Right atrium auricular region (tissue), 2 donors: ENCODE measurements at regions not wholly inside any gene's neighbourhood (a gene's known extent, or its start where the extent isn't known, plus 50 kb on each side); places are given as distances from the start of the nearest gene placed in this dataset.
"Not testable (repeated sequence)": the region's sequence is repeated elsewhere in the genome, so short reads cannot be mapped to it uniquely, and the experiment has no call there.

Experiments
- DNase-seq: peaks from one replicate; pipeline ENCODE4 v3.0.0-alpha.2; 2019; ENCODE audit warnings: low spot score
- H3K27ac ChIP-seq, 2 donors: fragments of 200-600 bp; sonication (generic); 1 replicate in 1 of 2; 2 replicates in 1 of 2; pipeline ENCODE4 v1.5.1; 2016 to 2019
- H3K27me3 ChIP-seq, 2 donors: fragments of 200-600 bp; sonication (generic); one replicate each; pipeline versions ENCODE4 v1.5.1 to v1.6.0; 2017 to 2019
- H3K36me3 ChIP-seq: fragments of 200-600 bp; sonication (generic); one replicate; pipeline ENCODE4 v1.5.1; 2016
- H3K4me1 ChIP-seq, 2 donors: fragments of 200-600 bp; sonication (generic); one replicate each; pipeline versions ENCODE4 v1.5.1 to v1.6.0; 2017 to 2019
- H3K4me3 ChIP-seq, 2 donors: fragments of 200-600 bp; sonication (generic); 1 replicate in 1 of 2; 2 replicates in 1 of 2; pipeline ENCODE4 v1.5.1; 2017 to 2019; ENCODE audit warnings: mild to moderate bottlenecking in 1 of 2, moderate library complexity in 1 of 2
- H3K9me3 ChIP-seq, 2 donors: fragments of 200-600 bp; sonication (generic); one replicate each; pipeline ENCODE4 v1.5.1; 2019
- TF ChIP-seq, protein P1 (sequence below), 2 donors: fragments of 200-600 bp; sonication (generic); IDR thresholded peaks; one replicate each; pipeline ENCODE4 v1.5.1; 2019; ENCODE audit warnings: antibody characterized with exemption in 2 of 2

DNA sequence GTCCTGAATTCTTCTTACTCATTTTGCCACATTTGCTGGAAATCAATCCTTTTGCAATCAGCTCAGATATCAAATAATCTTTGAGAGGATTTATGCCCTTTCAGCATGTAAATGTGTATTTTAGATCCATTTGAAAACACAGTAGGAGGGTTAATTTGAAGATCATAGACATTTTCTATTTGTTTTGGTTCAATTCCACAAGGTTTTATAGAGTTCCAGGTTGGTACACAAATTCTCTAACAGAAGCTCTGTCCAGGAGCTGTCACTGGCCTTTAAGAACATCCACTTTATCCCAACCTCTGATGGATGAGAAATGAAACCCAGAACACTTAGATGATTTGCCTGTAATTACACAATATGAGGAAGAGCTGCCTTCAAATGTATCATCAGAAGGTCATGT lies 157.3 kb upstream of the CHAC2 start:
- Histone ChIP-seq H3K27ac (no peak overlapping the region), H3K4me3 (no peak overlapping the region), H3K9me3 (no peaks in the 10 kb centered on the region), H3K27me3 (no peaks in the 10 kb centered on the region), H3K4me1 (no peaks in the 10 kb centered on the region), H3K36me3 (no peaks in the 10 kb centered on the region)
- TF ChIP-seq, protein P1, sequence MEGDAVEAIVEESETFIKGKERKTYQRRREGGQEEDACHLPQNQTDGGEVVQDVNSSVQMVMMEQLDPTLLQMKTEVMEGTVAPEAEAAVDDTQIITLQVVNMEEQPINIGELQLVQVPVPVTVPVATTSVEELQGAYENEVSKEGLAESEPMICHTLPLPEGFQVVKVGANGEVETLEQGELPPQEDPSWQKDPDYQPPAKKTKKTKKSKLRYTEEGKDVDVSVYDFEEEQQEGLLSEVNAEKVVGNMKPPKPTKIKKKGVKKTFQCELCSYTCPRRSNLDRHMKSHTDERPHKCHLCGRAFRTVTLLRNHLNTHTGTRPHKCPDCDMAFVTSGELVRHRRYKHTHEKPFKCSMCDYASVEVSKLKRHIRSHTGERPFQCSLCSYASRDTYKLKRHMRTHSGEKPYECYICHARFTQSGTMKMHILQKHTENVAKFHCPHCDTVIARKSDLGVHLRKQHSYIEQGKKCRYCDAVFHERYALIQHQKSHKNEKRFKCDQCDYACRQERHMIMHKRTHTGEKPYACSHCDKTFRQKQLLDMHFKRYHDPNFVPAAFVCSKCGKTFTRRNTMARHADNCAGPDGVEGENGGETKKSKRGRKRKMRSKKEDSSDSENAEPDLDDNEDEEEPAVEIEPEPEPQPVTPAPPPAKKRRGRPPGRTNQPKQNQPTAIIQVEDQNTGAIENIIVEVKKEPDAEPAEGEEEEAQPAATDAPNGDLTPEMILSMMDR (IDR thresholded peaks at IDR 0.05) = no peak
- no peak for DNase-seq

GRCh38 chr2:53609551-53609950 lies 158.1 kb upstream of the CHAC2 start:
- no peaks in the 10 kb centered on the region for H3K4me1 ChIP-seq
- H3K27me3 ChIP-seq = no peaks in the 10 kb centered on the region
- DNase-seq = no peak
- H3K9me3 ChIP-seq = no peaks in the 10 kb centered on the region
- TF ChIP-seq, protein P1 (IDR thresholded peaks at IDR 0.05) = no peak
- H3K27ac ChIP-seq = no peak overlapping the region
- H3K36me3 ChIP-seq = no peaks in the 10 kb centered on the region
- H3K4me3 ChIP-seq = no peak overlapping the region

DNA sequence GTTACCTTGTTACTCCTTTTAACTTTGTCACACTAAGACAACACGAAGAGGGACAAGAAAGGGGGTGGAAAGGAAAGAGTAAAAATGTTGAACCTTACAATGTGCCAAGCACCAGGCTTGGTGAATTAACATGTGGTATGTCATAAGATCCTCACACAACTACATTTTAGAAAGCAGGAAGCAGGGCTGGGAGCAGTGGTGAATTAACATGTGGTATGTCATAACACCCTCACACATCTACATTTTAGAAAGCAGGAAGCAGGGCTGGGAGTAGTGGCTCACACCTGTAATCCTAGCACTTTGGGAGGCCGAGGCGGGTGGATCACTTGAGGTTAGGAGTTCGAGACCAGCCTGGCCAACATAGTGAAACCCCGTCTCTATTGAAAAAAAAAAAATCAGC lies 159.3 kb upstream of the CHAC2 start:
- Histone ChIP-seq H3K27me3 (no peaks in the 10 kb centered on the region), H3K27ac (no peak overlapping the region), H3K4me3 (no peak overlapping the region), H3K9me3 (no peaks in the 10 kb centered on the region), H3K36me3 (no peaks in the 10 kb centered on the region), H3K4me1 (no peaks in the 10 kb centered on the region)
- TF ChIP-seq, protein P1 (IDR thresholded peaks at IDR 0.05) = no peak
- no peak for DNase-seq

GRCh38 chr2:53600815-53601214 lies 166.8 kb upstream of the CHAC2 start:
- H3K4me3 ChIP-seq = no peak overlapping the region
- TF ChIP-seq, protein P1 (IDR thresholded peaks at IDR 0.05) = no peak

DNA sequence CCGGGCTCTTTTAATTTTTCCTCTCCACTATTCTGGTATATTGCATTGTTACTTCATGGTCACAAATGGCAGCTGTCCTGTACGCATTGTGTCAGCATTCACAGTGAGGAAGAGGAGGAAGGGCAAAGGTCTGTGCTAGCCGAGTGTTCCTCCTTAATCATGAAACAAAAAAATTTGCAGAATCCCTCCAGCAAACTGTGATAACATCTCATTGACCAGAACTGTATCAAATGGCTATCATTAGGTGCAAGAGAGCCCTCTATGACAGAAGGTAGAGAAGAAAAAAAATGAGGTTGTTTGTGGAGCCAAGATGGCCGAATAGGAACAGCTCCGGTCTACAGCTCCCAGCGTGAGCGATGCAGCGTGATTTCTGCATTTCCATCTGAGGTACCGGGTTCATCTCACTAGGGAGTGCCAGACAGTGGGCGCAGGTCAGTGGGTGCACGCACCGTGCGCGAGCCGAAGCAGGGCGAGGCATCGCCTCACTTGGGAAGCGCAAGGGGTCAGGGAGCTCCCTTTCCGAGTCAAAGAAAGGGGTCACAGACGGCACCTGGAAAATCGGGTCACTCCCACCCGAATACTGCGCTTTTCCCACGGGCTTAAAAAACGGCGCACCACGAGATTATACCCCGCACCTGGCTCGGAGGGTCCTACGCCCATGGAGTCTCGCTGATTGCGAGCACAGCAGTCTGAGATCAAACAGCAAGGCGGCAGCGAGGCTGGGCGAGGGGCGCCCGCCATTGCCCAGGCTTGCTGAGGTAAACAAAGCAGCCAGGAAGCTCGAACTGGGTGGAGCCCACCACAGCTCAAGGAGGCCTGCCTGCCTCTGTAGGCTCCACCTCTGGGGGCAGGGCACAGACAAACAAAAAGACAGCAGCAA lies 180.6 kb upstream of the CHAC2 start:
- H3K4me3 ChIP-seq, DNase-seq, H3K27me3 ChIP-seq, H3K27ac ChIP-seq, H3K4me1 ChIP-seq, H3K36me3 ChIP-seq, H3K9me3 ChIP-seq: not testable (repeated sequence)

More at GRCh38 chr2:53600815-53601214, 166.8 kb upstream of the CHAC2 start:
- Histone ChIP-seq H3K9me3 (no peaks in the 10 kb centered on the region), H3K36me3 (no peaks in the 10 kb centered on the region), H3K27ac (no peak overlapping the region), H3K4me1 (no peaks in the 10 kb centered on the region), H3K27me3 (no peaks in the 10 kb centered on the region)
- DNase-seq = no peak

DNA sequence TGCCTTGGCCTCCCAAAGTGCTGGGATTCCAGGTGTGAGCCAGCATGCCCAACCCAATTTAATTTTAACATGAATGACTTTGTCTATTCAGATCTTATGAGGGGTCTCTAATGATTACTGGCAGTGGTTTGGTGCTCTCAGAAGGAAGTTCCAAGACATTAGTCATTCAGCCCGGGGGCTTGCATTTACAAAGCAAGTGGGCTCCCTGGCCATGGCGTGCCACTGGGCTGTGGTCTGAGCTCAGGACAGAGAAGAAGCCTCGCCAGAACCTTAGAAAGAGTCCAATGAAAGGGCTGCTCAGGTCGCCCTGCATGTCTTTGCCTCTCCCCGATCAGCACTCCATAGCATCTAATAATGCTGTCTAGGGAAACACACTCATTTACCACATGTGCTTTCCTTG lies 182.6 kb upstream of the CHAC2 start:
- no peak for DNase-seq
- TF ChIP-seq, protein P1 (IDR thresholded peaks at IDR 0.05) = no peak
- H3K4me3 ChIP-seq = no peak overlapping the region
- no peaks in the 10 kb centered on the region for H3K9me3 ChIP-seq
- no peaks in the 10 kb centered on the region for H3K27me3 ChIP-seq
- H3K36me3 ChIP-seq = no peaks in the 10 kb centered on the region
- H3K27ac ChIP-seq = no peak overlapping the region
- H3K4me1 ChIP-seq = no peaks in the 10 kb centered on the region
